DOHH2 (cell line): ENCODE measurements at regions not wholly inside any gene's neighbourhood (a gene's known extent, or its start where the extent isn't known, plus 50 kb on each side); places are given as distances from the start of the nearest gene placed in this dataset.

Experiments
- EZH2phosphoT487 ChIP-seq: fragments of 200-600 bp; sonication (generic); IDR thresholded peaks from 2 replicates; pipeline ENCODE4 v1.6.1; 2017; ENCODE audit warnings: borderline replicate concordance, mild to moderate bottlenecking, antibody characterized with exemption, low read length, moderate library complexity, mixed read lengths
- TF ChIP-seq, protein P1 (sequence below): fragments of 200-600 bp; sonication (generic); IDR thresholded peaks from one replicate; pipeline ENCODE4 v1.5.1; 2014; ENCODE audit warnings: antibody characterized with exemption, mild to moderate bottlenecking, low read depth, low read length; ENCODE audit not compliant: poor library complexity, severe bottlenecking

DNA sequence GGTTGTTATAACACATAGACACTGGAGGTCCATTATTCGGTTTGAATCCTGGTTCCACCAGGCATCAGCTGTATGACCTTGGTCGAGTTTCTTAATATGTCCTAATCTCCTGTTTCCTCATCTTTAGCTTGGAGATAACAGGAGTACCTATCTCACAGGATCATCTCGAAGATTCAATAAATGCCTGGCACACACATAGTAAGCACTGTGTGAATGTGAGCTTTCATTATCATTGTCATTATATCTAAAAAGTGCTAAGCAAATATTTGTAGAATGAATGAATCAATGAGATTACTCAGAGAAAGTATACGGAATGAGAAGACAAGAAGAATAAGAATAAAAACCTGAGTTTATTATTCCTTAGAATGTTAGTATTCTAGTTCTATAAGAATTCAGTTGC, 227.4 kb upstream of the CFAP20DC start:
- TF ChIP-seq EZH2phosphoT487, result no peak
- TF ChIP-seq, protein P1, sequence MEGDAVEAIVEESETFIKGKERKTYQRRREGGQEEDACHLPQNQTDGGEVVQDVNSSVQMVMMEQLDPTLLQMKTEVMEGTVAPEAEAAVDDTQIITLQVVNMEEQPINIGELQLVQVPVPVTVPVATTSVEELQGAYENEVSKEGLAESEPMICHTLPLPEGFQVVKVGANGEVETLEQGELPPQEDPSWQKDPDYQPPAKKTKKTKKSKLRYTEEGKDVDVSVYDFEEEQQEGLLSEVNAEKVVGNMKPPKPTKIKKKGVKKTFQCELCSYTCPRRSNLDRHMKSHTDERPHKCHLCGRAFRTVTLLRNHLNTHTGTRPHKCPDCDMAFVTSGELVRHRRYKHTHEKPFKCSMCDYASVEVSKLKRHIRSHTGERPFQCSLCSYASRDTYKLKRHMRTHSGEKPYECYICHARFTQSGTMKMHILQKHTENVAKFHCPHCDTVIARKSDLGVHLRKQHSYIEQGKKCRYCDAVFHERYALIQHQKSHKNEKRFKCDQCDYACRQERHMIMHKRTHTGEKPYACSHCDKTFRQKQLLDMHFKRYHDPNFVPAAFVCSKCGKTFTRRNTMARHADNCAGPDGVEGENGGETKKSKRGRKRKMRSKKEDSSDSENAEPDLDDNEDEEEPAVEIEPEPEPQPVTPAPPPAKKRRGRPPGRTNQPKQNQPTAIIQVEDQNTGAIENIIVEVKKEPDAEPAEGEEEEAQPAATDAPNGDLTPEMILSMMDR, result no peak
